Vagina (tissue), 2 donors: ENCODE measurements at regions not wholly inside any gene's neighbourhood (a gene's known extent, or its start where the extent isn't known, plus 50 kb on each side); places are given as distances from the start of the nearest gene placed in this dataset.

Experiments used
- DNase-seq, 2 donors: peaks; one replicate each; pipeline ENCODE4 v3.0.0-alpha.2; 2017; ENCODE audit errors: extremely low spot score in 2 of 2
- H3K27ac ChIP-seq: fragments of 200-600 bp; sonication (generic); one replicate; pipeline ENCODE4 v1.5.1; 2019
- H3K27me3 ChIP-seq: fragments of 200-600 bp; sonication (generic); one replicate; pipeline ENCODE4 v1.5.1; 2019
- H3K36me3 ChIP-seq, 2 donors: fragments of 200-600 bp; sonication (generic); one replicate each; pipeline ENCODE4 v1.5.1; 2017 to 2019
- H3K4me1 ChIP-seq: fragments of 200-600 bp; sonication (generic); one replicate; pipeline ENCODE4 v1.5.1; 2019
- H3K4me3 ChIP-seq, 2 donors: fragments of 200-600 bp; sonication (generic); 1 replicate in 1 of 2; 2 replicates in 1 of 2; pipeline ENCODE4 v1.5.1; 2016 to 2019
- H3K9me3 ChIP-seq: fragments of 200-600 bp; sonication (generic); one replicate; pipeline ENCODE4 v1.5.1; 2019
- POLR2A ChIP-seq, 2 donors: fragments of 450-650 bp; IDR thresholded peaks; one replicate each; pipeline ENCODE4 v1.6.1; 2017; ENCODE audit warnings: antibody characterized with exemption in 2 of 2, mild to moderate bottlenecking in 2 of 2, moderate library complexity in 2 of 2
- POLR2AphosphoS5 ChIP-seq, 2 donors: sonication (generic); formaldehyde crosslinking; IDR thresholded peaks; one replicate each; pipeline ENCODE4 v1.9.0; 2017; ENCODE audit warnings: antibody characterized with exemption in 2 of 2, mild to moderate bottlenecking in 2 of 2, low read depth in 1 of 2; ENCODE audit not compliant: insufficient read depth in 1 of 2
- intact Hi-C: fragments of 100-400 bp; cut with DNase I; formaldehyde crosslinking; loops from one replicate; pipeline ENCODE4 v1.15.1; 2023
- TF ChIP-seq, protein P1 (sequence below), 3 experiments: fragments of 450-650 bp in 2 of 3; fragments of 200-600 bp in 1 of 3; sonication (generic) in 1 of 3; IDR thresholded peaks; one replicate each; pipeline ENCODE4 v1.5.1; 2017 to 2019; ENCODE audit warnings: antibody characterized with exemption in 3 of 3, mild to moderate bottlenecking in 2 of 3, moderate library complexity in 2 of 3

DNA sequence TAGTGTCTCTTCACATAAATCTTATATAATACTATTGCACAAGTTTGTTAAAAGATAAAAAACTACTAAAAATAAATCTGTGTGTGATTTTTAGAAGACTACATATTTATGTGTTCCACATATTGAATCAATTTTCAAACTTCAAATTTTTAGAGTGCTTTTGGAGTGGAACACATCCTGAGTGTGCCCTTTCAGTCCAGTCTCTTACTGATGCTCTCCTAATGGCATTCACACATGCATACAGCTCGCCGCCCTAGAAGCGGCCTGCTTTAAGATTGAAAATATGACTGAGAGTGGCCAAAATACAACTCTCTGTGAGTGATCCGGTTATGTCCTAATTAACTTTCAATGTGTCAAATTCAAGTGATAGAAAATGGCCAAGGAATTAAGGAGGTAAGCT is 628.8 kb downstream of the ANKRD50 start:
- Histone ChIP-seq H3K27me3 (no peaks in the 10 kb centered on the region), H3K36me3 (no peaks in the 10 kb centered on the region), H3K4me1 (no peaks in the 10 kb centered on the region), H3K9me3 (no peaks in the 10 kb centered on the region), H3K27ac (no peak overlapping the region), H3K4me3 (no peak overlapping the region)
- TF ChIP-seq POLR2A (IDR thresholded peaks at IDR 0.05), result no peak
- no peak for TF ChIP-seq POLR2AphosphoS5 (IDR thresholded peaks at IDR 0.05; ENCODE audit: insufficient read depth in 1 of 2, low read depth in 1 of 2)
- TF ChIP-seq, protein P1, sequence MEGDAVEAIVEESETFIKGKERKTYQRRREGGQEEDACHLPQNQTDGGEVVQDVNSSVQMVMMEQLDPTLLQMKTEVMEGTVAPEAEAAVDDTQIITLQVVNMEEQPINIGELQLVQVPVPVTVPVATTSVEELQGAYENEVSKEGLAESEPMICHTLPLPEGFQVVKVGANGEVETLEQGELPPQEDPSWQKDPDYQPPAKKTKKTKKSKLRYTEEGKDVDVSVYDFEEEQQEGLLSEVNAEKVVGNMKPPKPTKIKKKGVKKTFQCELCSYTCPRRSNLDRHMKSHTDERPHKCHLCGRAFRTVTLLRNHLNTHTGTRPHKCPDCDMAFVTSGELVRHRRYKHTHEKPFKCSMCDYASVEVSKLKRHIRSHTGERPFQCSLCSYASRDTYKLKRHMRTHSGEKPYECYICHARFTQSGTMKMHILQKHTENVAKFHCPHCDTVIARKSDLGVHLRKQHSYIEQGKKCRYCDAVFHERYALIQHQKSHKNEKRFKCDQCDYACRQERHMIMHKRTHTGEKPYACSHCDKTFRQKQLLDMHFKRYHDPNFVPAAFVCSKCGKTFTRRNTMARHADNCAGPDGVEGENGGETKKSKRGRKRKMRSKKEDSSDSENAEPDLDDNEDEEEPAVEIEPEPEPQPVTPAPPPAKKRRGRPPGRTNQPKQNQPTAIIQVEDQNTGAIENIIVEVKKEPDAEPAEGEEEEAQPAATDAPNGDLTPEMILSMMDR (IDR thresholded peaks at IDR 0.05), result no peak
- intact Hi-C loops, result no loop called here
- no peak for DNase-seq

DNA sequence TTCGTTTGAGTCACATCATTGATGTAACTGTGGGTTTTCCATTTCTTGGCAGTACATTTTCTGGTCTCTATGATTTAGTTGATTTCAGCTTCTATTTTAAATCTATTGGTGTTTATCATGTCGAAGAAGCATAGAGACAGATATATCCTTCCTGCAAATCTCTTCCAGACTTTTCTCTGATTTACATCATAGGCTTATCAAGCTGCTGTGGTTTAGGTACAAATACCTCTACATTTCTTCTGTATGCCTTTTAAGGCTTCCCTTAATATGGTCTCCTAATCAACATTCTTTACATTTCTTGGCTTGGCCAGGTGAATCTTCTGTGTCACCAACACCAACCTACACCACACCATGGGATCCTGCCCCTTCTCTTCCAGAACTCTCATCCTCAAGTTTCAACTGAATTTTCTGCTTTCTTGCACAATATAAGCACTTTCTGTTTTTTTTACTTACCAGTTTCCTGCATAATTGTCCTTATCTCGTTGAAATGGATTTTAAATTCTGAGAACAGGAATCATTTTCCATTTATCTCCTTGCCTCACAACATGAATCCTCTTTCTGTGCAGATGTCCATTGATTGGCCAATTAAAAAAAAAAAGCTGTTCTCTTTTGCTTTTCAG is 626.9 kb downstream of the ANKRD50 start:
- no peaks in the 10 kb centered on the region for H3K4me1 ChIP-seq
- TF ChIP-seq, protein P1 (IDR thresholded peaks at IDR 0.05), result no peak
- TF ChIP-seq POLR2AphosphoS5 (IDR thresholded peaks at IDR 0.05; ENCODE audit: insufficient read depth in 1 of 2, low read depth in 1 of 2) (no peak), POLR2A (IDR thresholded peaks at IDR 0.05) (no peak)
- no peaks in the 10 kb centered on the region for H3K36me3 ChIP-seq
- no peaks in the 10 kb centered on the region for H3K27me3 ChIP-seq
- H3K4me3 ChIP-seq, result no peak overlapping the region
- H3K27ac ChIP-seq, result no peak overlapping the region
- no peaks in the 10 kb centered on the region for H3K9me3 ChIP-seq
- intact Hi-C loops, result no loop called here
- no peak for DNase-seq

DNA sequence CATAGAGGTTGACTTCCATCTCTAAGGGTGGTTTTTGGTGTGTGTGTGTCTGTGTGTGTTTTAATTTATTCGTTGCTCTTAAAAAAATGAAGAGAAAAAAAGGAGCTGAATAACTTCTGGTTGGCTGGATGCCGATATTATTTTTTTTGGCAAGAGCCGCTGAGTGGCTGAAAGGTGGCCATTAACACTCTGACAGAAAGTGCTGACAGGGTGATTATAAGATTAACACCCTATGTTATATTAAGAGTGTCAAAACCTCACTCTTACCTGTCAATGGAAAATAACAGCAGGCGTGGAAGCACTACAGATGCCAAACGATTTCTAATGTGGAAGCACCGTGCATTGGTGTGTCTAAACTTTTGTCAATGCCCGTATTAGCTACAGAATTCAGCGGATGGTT is 622.5 kb downstream of the ANKRD50 start:
- Histone ChIP-seq H3K9me3 (no peaks in the 10 kb centered on the region), H3K27me3 (no peaks in the 10 kb centered on the region), H3K4me1 (no peaks in the 10 kb centered on the region), H3K36me3 (no peaks in the 10 kb centered on the region), H3K27ac (no peak overlapping the region), H3K4me3 (no peak overlapping the region)
- intact Hi-C loops, result no loop called here
- DNase-seq, result no peak
- TF ChIP-seq POLR2A (IDR thresholded peaks at IDR 0.05) (no peak), POLR2AphosphoS5 (IDR thresholded peaks at IDR 0.05; ENCODE audit: insufficient read depth in 1 of 2, low read depth in 1 of 2) (no peak)
- TF ChIP-seq, protein P1 (IDR thresholded peaks at IDR 0.05), result no peak

DNA sequence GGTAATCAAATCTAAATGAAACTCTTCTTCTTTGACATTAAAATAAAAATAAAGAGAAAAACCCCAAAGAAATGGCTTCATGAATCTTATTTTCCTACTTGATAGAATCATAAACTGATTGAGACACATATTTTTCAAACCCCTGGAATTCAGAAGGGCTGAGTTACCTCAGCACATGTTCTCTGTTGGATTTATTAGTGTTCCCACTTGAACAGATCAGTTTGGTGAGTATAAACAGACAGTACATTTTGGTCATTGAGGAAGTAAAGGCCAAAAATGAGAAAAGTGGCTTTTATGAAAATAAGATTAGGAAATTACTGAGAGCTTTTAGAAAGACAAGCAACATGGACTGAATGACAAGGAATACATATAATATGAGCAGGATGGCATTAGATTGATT is 620.4 kb downstream of the ANKRD50 start:
- no peak for DNase-seq
- Histone ChIP-seq H3K4me3 (no peak overlapping the region), H3K4me1 (no peaks in the 10 kb centered on the region), H3K9me3 (no peaks in the 10 kb centered on the region), H3K27me3 (no peaks in the 10 kb centered on the region), H3K36me3 (no peaks in the 10 kb centered on the region), H3K27ac (no peak overlapping the region)
- no peak for TF ChIP-seq POLR2AphosphoS5 (IDR thresholded peaks at IDR 0.05; ENCODE audit: insufficient read depth in 1 of 2, low read depth in 1 of 2)
- TF ChIP-seq, protein P1 (IDR thresholded peaks at IDR 0.05), result no peak
- TF ChIP-seq POLR2A (IDR thresholded peaks at IDR 0.05), result no peak
- intact Hi-C loops, result no loop called here

DNA sequence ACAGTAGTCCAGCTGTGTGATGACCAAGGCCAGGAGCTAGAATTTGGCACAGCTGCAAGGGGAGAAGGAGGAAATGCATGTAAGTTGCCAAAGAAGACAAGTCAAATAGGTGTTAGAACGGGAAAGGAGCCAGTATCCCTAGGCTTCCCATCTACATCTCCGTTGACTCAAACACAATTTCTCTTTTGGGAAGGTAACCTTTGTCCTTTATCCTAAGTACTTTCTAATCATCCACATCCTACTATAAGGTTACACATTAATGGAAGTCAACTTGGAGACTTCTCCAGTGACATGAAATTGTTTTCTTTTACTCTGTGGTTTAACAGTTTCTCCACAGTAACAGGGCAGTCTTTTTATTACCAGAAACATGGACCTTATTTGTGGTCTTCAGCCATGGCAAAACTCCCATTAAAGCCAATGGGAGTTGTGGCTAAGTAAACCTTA is 620.0 kb downstream of the ANKRD50 start:
- TF ChIP-seq POLR2AphosphoS5 (IDR thresholded peaks at IDR 0.05; ENCODE audit: insufficient read depth in 1 of 2, low read depth in 1 of 2), result no peak
- no peak for TF ChIP-seq POLR2A (IDR thresholded peaks at IDR 0.05)
- TF ChIP-seq, protein P1 (IDR thresholded peaks at IDR 0.05), result no peak
- no peaks in the 10 kb centered on the region for H3K27me3 ChIP-seq
- intact Hi-C loops, result no loop called here
- H3K36me3 ChIP-seq, result no peaks in the 10 kb centered on the region
- no peak overlapping the region for H3K4me3 ChIP-seq
- DNase-seq, result no peak
- no peak overlapping the region for H3K27ac ChIP-seq
- H3K4me1 ChIP-seq, result no peaks in the 10 kb centered on the region
- no peaks in the 10 kb centered on the region for H3K9me3 ChIP-seq
